ENCODE measurements at regions not wholly inside any gene's neighbourhood (a gene's known extent, or its start where the extent isn't known, plus 50 kb on each side); places are given as distances from the start of the nearest gene placed in this dataset.

DNA sequence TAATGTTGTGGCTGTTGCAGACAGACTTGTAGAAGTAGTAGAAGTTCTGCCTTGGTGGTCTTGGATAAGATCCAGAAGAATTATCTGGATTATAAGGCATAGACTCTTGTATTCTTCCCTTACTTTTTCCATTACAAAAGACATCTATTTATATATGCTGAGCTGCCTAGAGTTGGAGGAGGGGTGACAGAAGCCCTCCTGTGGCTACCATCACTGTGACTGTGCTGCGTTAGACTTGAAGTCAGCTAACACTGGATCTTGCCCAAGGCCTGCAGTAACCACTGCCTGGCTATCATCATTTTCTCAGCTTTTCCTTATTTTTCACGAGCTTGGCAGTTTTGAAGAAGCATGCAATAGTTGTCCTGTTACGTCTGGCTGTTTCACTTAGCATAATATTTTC is 684.8 kb upstream of the BCHE start:
- ATAC-seq (no peak), DNase-seq (ENCODE audit: extremely low read depth in 1 of 4, low spot score in 3 of 4) (no peak), FAIRE-seq (no peak)
- no peaks in the 10 kb centered on the region for H3K27me3 ChIP-seq (ENCODE audit: control insufficient read depth in 2 of 2, insufficient read depth in 2 of 2, low read length in 2 of 2)
- WGBS (ENCODE audit: insufficient coverage, low coverage, missing lambda C conversion rate), result 17% methylated on average over 3 of the region's 3 CpGs
- ChIA-PET POLR2A (no interaction called here), CTCF (ENCODE audit: low intra/inter-chr PET ratio) (no interaction called here)
- H3K27ac ChIP-seq (ENCODE audit: extremely low read depth, low read depth, low read length), result no peak overlapping the region
- H3K9me1 ChIP-seq (ENCODE audit: control insufficient read depth, insufficient read depth, low read length), result no peaks in the 10 kb centered on the region
- no peaks in the 10 kb centered on the region for H3K9me3 ChIP-seq (replicated peaks; ENCODE audit: control insufficient read depth, insufficient read depth, low read depth, low read length)
- no peak overlapping the region for H3K9ac ChIP-seq (ENCODE audit: insufficient read depth in 1 of 2, low read depth in 2 of 2, low read length in 2 of 2)
- no TSS peak for BruUV-seq (replicated peaks)
- H4K20me1 ChIP-seq (replicated peaks; ENCODE audit: control insufficient read depth, insufficient read depth, low read length), result no peaks in the 10 kb centered on the region
- H3K4me1 ChIP-seq (replicated peaks in 1 of 2; ENCODE audit: control insufficient read depth in 2 of 2, insufficient read depth in 2 of 2, low read length in 2 of 2), result no peaks in the 10 kb centered on the region
- in situ Hi-C loops (cut with MboI) (no loop called here), intact Hi-C loops (cut with micrococcal nuclease) (no loop called here)
- H3K79me2 ChIP-seq (ENCODE audit: control insufficient read depth, insufficient read depth, low read length), result no peaks in the 10 kb centered on the region
- H3K4me2 ChIP-seq (ENCODE audit: insufficient read depth, low read length), result no peak overlapping the region
- H2AFZ ChIP-seq (ENCODE audit: low read depth, low read length), result no peak overlapping the region
- H3K36me3 ChIP-seq (ENCODE audit: control insufficient read depth, insufficient read depth, low read length), result no peaks in the 10 kb centered on the region
- H3K4me3 ChIP-seq, result no peak overlapping the region
- TF ChIP-seq, protein P1, sequence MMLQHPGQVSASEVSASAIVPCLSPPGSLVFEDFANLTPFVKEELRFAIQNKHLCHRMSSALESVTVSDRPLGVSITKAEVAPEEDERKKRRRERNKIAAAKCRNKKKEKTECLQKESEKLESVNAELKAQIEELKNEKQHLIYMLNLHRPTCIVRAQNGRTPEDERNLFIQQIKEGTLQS (IDR thresholded peaks at IDR 0.05), result no peak
- TF ChIP-seq, protein P1 (CRISPR knock-in tag; conservative IDR thresholded peaks at IDR 0.05), result no peak
- no peak for TF ChIP-seq ELF4 (CRISPR knock-in tag; IDR thresholded peaks at IDR 0.05)
- TF ChIP-seq, protein P2, sequence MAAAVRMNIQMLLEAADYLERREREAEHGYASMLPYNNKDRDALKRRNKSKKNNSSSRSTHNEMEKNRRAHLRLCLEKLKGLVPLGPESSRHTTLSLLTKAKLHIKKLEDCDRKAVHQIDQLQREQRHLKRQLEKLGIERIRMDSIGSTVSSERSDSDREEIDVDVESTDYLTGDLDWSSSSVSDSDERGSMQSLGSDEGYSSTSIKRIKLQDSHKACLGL (CRISPR knock-in tag; IDR thresholded peaks at IDR 0.05; ENCODE audit: borderline replicate concordance, poor library complexity, severe bottlenecking), result no peak
- TF ChIP-seq ZNF316 (IDR thresholded peaks at IDR 0.05), result no peak
- TF ChIP-seq, protein P3, sequence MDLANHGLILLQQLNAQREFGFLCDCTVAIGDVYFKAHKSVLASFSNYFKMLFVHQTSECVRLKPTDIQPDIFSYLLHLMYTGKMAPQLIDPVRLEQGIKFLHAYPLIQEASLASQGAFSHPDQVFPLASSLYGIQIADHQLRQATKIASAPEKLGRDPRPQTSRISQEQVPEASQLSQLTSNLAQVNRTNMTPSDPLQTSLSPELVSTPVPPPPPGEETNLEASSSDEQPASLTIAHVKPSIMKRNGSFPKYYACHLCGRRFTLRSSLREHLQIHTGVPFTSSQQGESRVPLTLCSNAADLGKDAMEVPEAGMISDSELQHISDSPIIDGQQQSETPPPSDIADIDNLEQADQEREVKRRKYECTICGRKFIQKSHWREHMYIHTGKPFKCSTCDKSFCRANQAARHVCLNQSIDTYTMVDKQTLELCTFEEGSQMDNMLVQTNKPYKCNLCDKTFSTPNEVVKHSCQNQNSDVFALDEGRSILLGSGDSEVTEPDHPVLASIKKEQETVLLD (IDR thresholded peaks at IDR 0.05), result no peak
- no peak for TF ChIP-seq ZNF507 (tag; conservative IDR thresholded peaks at IDR 0.05)
- no peak for TF ChIP-seq RAD21 (CRISPR knock-in tag; conservative IDR thresholded peaks at IDR 0.05 in 1 of 2, IDR thresholded peaks at IDR 0.05 in 1 of 2)
- TF ChIP-seq, protein P4, sequence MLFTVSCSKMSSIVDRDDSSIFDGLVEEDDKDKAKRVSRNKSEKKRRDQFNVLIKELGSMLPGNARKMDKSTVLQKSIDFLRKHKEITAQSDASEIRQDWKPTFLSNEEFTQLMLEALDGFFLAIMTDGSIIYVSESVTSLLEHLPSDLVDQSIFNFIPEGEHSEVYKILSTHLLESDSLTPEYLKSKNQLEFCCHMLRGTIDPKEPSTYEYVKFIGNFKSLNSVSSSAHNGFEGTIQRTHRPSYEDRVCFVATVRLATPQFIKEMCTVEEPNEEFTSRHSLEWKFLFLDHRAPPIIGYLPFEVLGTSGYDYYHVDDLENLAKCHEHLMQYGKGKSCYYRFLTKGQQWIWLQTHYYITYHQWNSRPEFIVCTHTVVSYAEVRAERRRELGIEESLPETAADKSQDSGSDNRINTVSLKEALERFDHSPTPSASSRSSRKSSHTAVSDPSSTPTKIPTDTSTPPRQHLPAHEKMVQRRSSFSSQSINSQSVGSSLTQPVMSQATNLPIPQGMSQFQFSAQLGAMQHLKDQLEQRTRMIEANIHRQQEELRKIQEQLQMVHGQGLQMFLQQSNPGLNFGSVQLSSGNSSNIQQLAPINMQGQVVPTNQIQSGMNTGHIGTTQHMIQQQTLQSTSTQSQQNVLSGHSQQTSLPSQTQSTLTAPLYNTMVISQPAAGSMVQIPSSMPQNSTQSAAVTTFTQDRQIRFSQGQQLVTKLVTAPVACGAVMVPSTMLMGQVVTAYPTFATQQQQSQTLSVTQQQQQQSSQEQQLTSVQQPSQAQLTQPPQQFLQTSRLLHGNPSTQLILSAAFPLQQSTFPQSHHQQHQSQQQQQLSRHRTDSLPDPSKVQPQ (CRISPR knock-in tag; IDR thresholded peaks at IDR 0.05; ENCODE audit: borderline replicate concordance), result no peak

Measured in K562 (cell line).